Stomach (tissue), 8 donors: ENCODE measurements at regions not wholly inside any gene's neighbourhood (a gene's known extent, or its start where the extent isn't known, plus 50 kb on each side); places are given as distances from the start of the nearest gene placed in this dataset.
"Not testable (repeated sequence)": the region's sequence is repeated elsewhere in the genome, so short reads cannot be mapped to it uniquely, and the experiment has no call there.

Experiments used
- DNase-seq, 2 donors: peaks; one replicate each; pipeline versions ENCODE4 v3.0.0 to v3.0.0-alpha.2; 2013 to 2019
- H3K27ac ChIP-seq, 5 donors: fragments of 200-600 bp in 4 of 5; sonication (generic) in 4 of 5; one replicate each; pipeline ENCODE4 v1.5.1; 2013 to 2019; ENCODE audit warnings: mild to moderate bottlenecking in 1 of 5, moderate library complexity in 1 of 5
- H3K27me3 ChIP-seq, 3 donors: fragments of 200-600 bp; sonication (generic); one replicate each; pipeline ENCODE4 v1.5.1; 2017 to 2019; ENCODE audit warnings: mixed run types in 1 of 3
- H3K36me3 ChIP-seq, 4 donors: fragments of 200-600 bp; sonication (generic); 1 replicate in 3 of 4; 2 replicates in 1 of 4; pipeline ENCODE4 v1.5.1; 2016 to 2019
- H3K4me1 ChIP-seq, 4 donors: fragments of 200-600 bp; sonication (generic); one replicate each; pipeline ENCODE4 v1.5.1; 2016 to 2019
- H3K4me3 ChIP-seq, 4 donors: fragments of 200-600 bp; sonication (generic) in 3 of 4; one replicate each; pipeline ENCODE4 v1.5.1; 2016 to 2019; ENCODE audit warnings: mild to moderate bottlenecking in 1 of 4
- H3K9me3 ChIP-seq, 4 donors: fragments of 200-600 bp; sonication (generic); one replicate each; pipeline ENCODE4 v1.5.1; 2016 to 2019
- CTCF ChIP-seq, 7 experiments: fragments of 450-650 bp in 4 of 7; fragments of 200-600 bp in 3 of 7; sonication (generic) in 3 of 7; IDR thresholded peaks; one replicate each; pipeline ENCODE4 v1.5.1; 2016 to 2019; ENCODE audit warnings: antibody characterized with exemption in 7 of 7, control low read depth in 2 of 7, mild to moderate bottlenecking in 1 of 7
- EP300 ChIP-seq: sonication (generic); formaldehyde crosslinking; IDR thresholded peaks from one replicate; pipeline ENCODE4 v1.6.1; 2017; ENCODE audit warnings: antibody characterized with exemption
- POLR2A ChIP-seq, 4 donors: fragments of 450-650 bp; IDR thresholded peaks; one replicate each; pipeline ENCODE4 v1.6.1; 2016; ENCODE audit warnings: antibody characterized with exemption in 4 of 4, control low read depth in 2 of 4, mild to moderate bottlenecking in 1 of 4, moderate library complexity in 1 of 4
- POLR2AphosphoS5 ChIP-seq, 3 donors: sonication (generic); formaldehyde crosslinking; IDR thresholded peaks; one replicate each; pipeline ENCODE4 v1.6.1; 2016; ENCODE audit warnings: antibody characterized with exemption in 3 of 3
- WGBS, 5 donors: extraction: QIAGEN DNeasy Blood & Tissue Kit in 3 of 5; methylation state at CpG; one replicate each; pipeline versions ENCODE4 v1.1.5 to v1.1.7; 2013 to 2018; 5-methylcytosine and 5-hydroxymethylcytosine counted together
- intact Hi-C: fragments of 100-400 bp; cut with DNase I; formaldehyde crosslinking; loops from one replicate; pipeline ENCODE4 v1.15.1; 2023; ENCODE audit warnings: low total_unique reads
- small RNA-seq, 4 donors: library from RNA; depleted of rRNA; stranded (forward); fragments of <200 nt; gene quantifications; one replicate each; pipeline ENCODE3, GENCODE V24; 2016
- donor health status: healthy with polysubstance abuse.
- donor health status: Bipolar disorder and iron deficiency.
- donor health status: healthy.

GRCh38 chr4:52512291-52512690 is 146.8 kb downstream of the USP46 start:
- peaks cover 0 to 33% (median 3%) of the 10 kb centered on the region in 4 donors for H3K4me1 ChIP-seq
- H3K4me3 ChIP-seq = no peak overlapping the region
- no peak for TF ChIP-seq POLR2AphosphoS5 (IDR thresholded peaks at IDR 0.05)
- no peak for TF ChIP-seq POLR2A (IDR thresholded peaks at IDR 0.05)
- no peak for TF ChIP-seq CTCF (IDR thresholded peaks at IDR 0.05)
- TF ChIP-seq EP300 = no peak
- H3K27me3 ChIP-seq = no peaks in the 10 kb centered on the region
- DNase-seq = no peak
- no peaks in the 10 kb centered on the region for H3K9me3 ChIP-seq
- intact Hi-C loops = no loop called here
- 17 to 39% (median 18%) methylated on average over 2 of the region's 2 CpGs for WGBS, 5 donors
- H3K36me3 ChIP-seq = no peaks in the 10 kb centered on the region
- no peak overlapping the region for H3K27ac ChIP-seq

- H3K4me3 ChIP-seq, H3K9me3 ChIP-seq, H3K4me1 ChIP-seq, H3K27me3 ChIP-seq, intact Hi-C loops, H3K36me3 ChIP-seq, DNase-seq, H3K27ac ChIP-seq: not testable (repeated sequence)
- 35 to 76% (median 51%) methylated on average over 4 to 6 of the region's 6 CpGs for WGBS, 5 donors
Observed at GRCh38 chr4:52522093-52522492, 137.0 kb downstream of the USP46 start.

GRCh38 chr4:52529983-52530382 is 129.1 kb downstream of the USP46 start:
- Histone ChIP-seq H3K4me1 (no peaks in the 10 kb centered on the region), H3K27me3 (no peaks in the 10 kb centered on the region), H3K27ac (no peak overlapping the region), H3K9me3 (peaks cover 0 to 7% (median 0%) of the 10 kb centered on the region in 4 donors), H3K36me3 (no peaks in the 10 kb centered on the region), H3K4me3 (no peak overlapping the region)
- no peak for TF ChIP-seq POLR2AphosphoS5 (IDR thresholded peaks at IDR 0.05)
- TF ChIP-seq CTCF (IDR thresholded peaks at IDR 0.05) = no peak
- TF ChIP-seq EP300 = no peak
- no peak for TF ChIP-seq POLR2A (IDR thresholded peaks at IDR 0.05)
- intact Hi-C loops = no loop called here
- no peak for DNase-seq
- 71 to 78% (median 77%) methylated on average over 2 of the region's 2 CpGs for WGBS, 5 donors

- TF ChIP-seq EP300 = no peak
- no peak for TF ChIP-seq POLR2AphosphoS5 (IDR thresholded peaks at IDR 0.05)
- no peak for TF ChIP-seq CTCF (IDR thresholded peaks at IDR 0.05)
- no peak for TF ChIP-seq POLR2A (IDR thresholded peaks at IDR 0.05)
- Histone ChIP-seq H3K27ac (no peak overlapping the region), H3K36me3 (no peaks in the 10 kb centered on the region), H3K4me1 (no peaks in the 10 kb centered on the region), H3K9me3 (no peaks in the 10 kb centered on the region), H3K27me3 (no peaks in the 10 kb centered on the region), H3K4me3 (no peak overlapping the region)
- intact Hi-C loops = no loop called here
- WGBS, 5 donors = 80 to 88% (median 84%) methylated on average over 5 of the region's 5 CpGs
- DNase-seq = no peak
Observed at GRCh38 chr4:52535793-52536192, 123.3 kb downstream of the USP46 start.

Small RNA genes in the stretch of these regions (small RNA-seq; reads per million reads assigned to genes)
- gene RNU6-1252P = 0 reads per million in 4 donors
